GM19395 (cell line): ENCODE measurements at regions not wholly inside any gene's neighbourhood (a gene's known extent, or its start where the extent isn't known, plus 50 kb on each side); places are given as distances from the start of the nearest gene placed in this dataset.
"Not testable (repeated sequence)": the region's sequence is repeated elsewhere in the genome, so short reads cannot be mapped to it uniquely, and the experiment has no call there.

Experiments used
- ATAC-seq: cut with Tn5 transposase; IDR thresholded peaks from one replicate; pipeline ENCODE4 v1.9.1; 2021; ENCODE audit warnings: mild to moderate bottlenecking, moderate library complexity; ENCODE audit not compliant: unreplicated experiment

- no peak for ATAC-seq
These were observed 210.1 kb upstream of the NRIP1 start for GRCh38 chr21:15274701-15275485.

DNA sequence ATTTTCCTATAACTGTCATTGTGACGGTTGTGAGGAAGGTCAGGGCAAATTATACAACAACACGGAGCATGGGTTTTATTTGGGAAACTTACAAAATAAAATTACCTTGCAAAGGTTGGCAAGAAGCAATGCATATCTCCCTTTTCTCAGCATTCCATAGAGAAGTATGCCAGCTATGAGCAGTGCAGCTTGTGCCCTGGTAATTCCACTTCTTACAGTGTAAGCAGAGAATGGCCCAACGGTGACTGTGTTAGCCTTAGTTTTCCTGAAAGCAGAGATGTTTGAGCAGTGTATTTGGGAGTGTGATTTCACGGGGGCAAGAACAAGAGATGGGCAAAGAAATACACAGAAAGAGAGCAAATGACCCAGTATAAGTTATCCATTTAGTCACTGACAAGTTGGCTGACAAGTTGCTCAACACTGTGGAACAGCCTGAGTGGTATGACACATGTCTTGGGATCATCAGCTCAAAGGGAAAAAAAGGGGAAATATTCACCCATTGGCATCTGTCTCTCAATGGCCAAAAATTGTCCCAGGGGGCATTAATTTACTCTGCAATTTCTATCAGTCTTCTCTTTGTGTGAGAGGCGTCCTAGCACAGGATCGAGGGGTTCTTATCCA is 210.9 kb upstream of the NRIP1 start:
- ATAC-seq = no peak

DNA sequence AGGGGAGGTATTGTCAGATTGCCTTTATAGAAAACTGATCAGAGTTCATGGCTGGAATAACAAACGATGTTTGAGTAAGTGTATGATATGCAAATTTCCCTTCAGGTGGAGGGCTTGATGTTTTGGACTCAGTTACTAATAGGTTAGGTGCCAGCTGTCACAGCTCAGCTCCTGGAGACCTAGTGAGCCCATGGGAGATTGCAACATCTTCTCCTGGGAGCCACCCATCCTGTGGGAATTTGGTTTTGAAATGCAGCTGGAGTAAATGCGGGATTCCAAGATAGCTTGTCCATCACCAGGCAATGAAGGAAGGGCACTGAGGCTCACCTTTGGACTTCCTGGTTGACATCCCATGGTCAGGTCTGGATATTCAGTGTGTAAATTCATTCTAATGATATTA is 211.4 kb upstream of the NRIP1 start:
- ATAC-seq = no peak

DNA sequence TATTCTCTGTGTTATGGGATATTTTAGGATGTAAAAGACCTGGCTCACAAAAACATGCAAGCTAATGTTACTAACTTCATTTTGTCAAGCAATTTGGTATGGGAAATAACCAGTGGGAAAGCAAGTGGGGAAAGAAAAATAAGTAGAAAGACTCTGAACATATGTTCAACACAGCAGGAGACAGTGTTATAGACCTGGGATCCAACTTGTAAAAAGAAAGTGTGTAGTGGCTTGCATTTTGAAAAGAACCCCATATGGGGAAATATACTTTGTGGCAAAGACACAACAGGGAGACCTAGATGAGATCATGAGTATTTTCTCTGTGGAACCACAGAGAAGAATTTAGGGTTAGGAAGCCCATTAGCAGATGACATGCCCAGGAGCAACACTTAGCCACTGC is 212.7 kb upstream of the NRIP1 start:
- ATAC-seq = no peak

GRCh38 chr21:15278279-15278678 is 213.5 kb upstream of the NRIP1 start:
- ATAC-seq = no peak

DNA sequence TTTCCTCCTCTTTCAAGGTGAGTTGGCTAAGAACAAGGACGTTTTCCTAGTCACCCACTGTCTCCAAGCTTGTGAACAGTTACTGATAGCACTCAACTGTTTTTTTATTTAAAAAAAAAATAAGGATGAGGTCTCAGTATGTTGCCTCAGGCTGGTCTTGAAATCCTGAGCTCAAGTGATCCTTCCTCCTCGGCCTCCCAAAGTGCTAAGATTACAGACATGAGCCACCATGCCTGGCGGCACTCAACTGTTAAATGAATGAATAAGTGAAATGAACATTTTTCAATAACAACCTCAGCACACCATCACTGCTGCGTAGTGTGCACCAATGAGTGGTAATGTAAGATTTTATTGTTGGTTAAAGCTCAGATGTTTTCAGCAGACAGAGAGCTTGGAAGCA is 214.1 kb upstream of the NRIP1 start:
- ATAC-seq = no peak

- ATAC-seq = no peak
These were observed 214.7 kb upstream of the NRIP1 start for GRCh38 chr21:15279482-15279881.

DNA sequence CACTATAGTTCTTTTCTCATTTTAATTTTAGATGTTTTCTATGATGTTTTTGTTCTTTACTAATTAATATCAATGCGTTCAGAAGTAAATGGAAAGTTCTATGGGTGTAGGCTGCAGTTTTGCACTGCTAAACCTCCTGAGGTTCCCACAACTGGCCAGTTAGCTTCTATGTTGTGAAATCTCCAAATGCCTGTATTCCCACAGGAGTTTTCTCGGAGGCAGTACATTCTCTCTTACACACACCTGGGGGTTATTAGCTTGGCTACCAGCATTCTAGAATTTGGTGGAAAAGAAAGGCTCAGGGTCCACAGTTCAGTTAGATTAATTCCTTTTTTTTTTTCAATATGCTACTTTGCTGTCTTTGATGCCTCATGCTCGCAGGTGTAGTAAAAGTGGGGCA is 216.9 kb upstream of the NRIP1 start:
- ATAC-seq = no peak

- ATAC-seq = no peak
These were observed 217.9 kb upstream of the NRIP1 start for GRCh38 chr21:15282665-15283064.

GRCh38 chr21:15283138-15283537 is 218.3 kb upstream of the NRIP1 start:
- ATAC-seq = no peak

GRCh38 chr21:15283789-15284188 is 219.0 kb upstream of the NRIP1 start:
- ATAC-seq = no peak

GRCh38 chr21:15285556-15285955 is 220.8 kb upstream of the NRIP1 start:
- no peak for ATAC-seq

GRCh38 chr21:15289246-15289645 is 224.4 kb upstream of the NRIP1 start:
- ATAC-seq = no peak

GRCh38 chr21:15289896-15290841 is 225.4 kb upstream of the NRIP1 start:
- ATAC-seq = no peak

GRCh38 chr21:15291621-15292266 is 226.9 kb upstream of the NRIP1 start:
- ATAC-seq = no peak

DNA sequence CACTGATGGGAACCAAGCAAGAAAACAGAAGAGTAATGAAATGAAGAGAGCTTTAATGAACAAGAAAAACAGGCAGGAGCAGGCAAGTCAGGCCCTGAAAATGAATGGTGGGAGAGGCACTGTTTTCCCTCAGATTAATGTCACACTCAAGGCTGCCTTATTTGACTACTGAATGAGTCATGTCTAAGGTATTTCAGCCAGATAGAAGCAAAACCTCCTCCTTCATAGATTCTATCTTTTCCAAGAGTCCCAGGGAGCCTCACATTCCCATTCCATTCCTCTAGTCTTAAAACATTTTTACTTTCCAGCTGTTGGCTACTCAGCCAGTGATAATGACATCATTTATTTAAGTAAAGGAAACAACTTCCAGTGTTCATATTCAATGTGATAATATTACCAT is 228.4 kb upstream of the NRIP1 start:
- no peak for ATAC-seq

DNA sequence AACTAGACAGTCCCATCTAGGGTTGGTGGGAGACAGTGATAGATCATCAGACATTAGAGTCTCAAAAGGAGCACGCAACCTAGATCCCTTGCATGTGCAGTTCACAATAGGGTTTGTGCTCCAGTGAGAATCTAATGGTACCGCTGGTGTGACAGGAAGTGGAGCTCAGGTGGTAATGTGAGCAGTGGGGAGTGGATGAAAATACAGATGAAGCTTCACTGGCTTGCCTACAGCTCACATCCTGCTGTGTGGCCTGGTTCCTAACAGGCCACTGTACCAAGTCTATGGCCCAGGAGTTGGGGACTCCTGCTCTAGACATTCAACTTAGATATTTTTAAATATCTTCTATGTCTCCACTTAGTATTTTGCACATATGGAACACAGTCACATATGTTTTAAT is 231.1 kb upstream of the NRIP1 start:
- no peak for ATAC-seq

DNA sequence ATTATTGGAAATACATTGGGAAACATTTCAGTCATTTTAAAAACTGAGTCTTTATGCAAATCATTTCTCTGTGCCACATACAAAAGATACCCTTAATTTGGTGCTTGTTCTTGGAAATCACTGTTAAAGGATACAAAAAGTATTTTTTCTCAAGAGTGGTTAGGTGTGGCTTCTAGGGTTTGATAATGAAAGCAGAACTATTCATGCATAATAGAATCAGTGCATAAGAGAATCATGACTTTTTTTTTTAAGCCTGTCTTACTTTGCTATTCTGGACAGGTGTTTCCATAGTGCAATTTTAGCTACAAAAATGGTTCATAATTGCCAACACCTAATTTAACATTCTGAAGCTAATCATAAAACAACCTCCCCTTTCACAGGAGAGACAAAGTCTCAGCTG is 233.0 kb upstream of the NRIP1 start:
- ATAC-seq = no peak

GRCh38 chr21:15298306-15298705 is 233.5 kb upstream of the NRIP1 start:
- ATAC-seq = no peak

GRCh38 chr21:15298755-15299154 is 234.0 kb upstream of the NRIP1 start:
- ATAC-seq = not testable (repeated sequence)

DNA sequence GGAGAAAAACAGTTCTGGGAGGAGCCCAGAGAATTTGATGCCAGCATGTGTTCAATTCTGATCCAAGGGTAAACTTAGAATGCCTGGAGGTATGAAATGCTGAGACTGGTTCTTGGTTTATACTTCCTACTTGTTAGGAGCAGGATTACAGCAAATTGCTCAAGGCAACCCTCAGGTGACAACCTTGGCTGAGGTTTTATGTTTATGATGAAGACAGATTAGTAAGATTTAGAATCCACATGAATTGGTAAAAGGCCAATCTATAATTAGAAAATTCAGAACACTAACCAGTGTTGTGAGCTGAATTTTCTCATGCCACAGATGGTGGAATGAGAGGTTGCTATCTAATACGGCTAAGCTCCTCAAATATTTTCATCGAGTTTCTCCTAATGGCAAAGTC is 235.3 kb upstream of the NRIP1 start:
- no peak for ATAC-seq
